Large intestine (tissue), 3 donors: ENCODE measurements at regions not wholly inside any gene's neighbourhood (a gene's known extent, or its start where the extent isn't known, plus 50 kb on each side); places are given as distances from the start of the nearest gene placed in this dataset.

Experiments used
- DNase-seq, 2 donors: peaks; one replicate each; pipeline versions ENCODE4 v3.0.0 to v3.0.0-alpha.2; 2013
- H3K27ac ChIP-seq: one replicate; pipeline ENCODE4 v1.5.1; 2013; ENCODE audit warnings: low read length
- H3K27me3 ChIP-seq: 2 replicates; pipeline ENCODE4 v1.6.1; 2013; ENCODE audit warnings: low read length; ENCODE audit not compliant: control insufficient read depth, insufficient read depth
- H3K36me3 ChIP-seq: 2 replicates; pipeline ENCODE4 v1.6.1; 2013; ENCODE audit warnings: low read length; ENCODE audit not compliant: control insufficient read depth, insufficient read depth
- H3K4me1 ChIP-seq: one replicate; pipeline ENCODE4 v1.6.1; 2013; ENCODE audit warnings: low read length; ENCODE audit not compliant: control insufficient read depth, insufficient read depth
- H3K4me3 ChIP-seq: one replicate; pipeline ENCODE4 v1.5.1; 2013; ENCODE audit warnings: low read length
- H3K9me3 ChIP-seq: one replicate; pipeline ENCODE4 v1.6.1; 2013; ENCODE audit warnings: mild to moderate bottlenecking, low read depth, low read length, moderate library complexity; ENCODE audit not compliant: control insufficient read depth
- WGBS: methylation state at CpG from one replicate; pipeline ENCODE4 v1.1.5; 2013; ENCODE audit warnings: low lambda C conversion rate; ENCODE audit not compliant: insufficient coverage; 5-methylcytosine and 5-hydroxymethylcytosine counted together

DNA sequence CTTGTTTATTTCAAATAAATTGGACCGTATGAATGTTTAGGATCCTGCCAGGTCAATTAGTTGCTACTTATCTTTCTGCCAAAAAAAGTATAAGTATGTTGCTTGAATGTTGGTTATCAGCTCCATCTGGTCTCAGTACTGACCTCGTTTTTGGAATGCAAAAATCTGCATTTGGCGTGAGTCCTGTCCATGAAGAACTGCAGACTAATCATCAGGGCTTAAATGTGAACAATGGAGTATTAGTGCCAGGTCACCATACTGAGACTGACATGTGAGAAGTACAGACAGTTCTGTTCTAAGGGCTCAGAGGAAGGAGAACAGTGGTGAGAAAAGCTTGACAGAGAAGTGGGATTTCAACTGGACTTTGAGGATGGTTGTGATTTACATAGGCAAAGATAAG lies 393.1 kb upstream of the SLC14A2 start:
- H3K9me3 ChIP-seq = no peaks in the 10 kb centered on the region
- no peak overlapping the region for H3K27ac ChIP-seq
- DNase-seq = no peak
- no peaks in the 10 kb centered on the region for H3K27me3 ChIP-seq
- WGBS = no CpG with 5 or more reads among the region's 3 CpGs
- no peaks in the 10 kb centered on the region for H3K36me3 ChIP-seq
- no peak overlapping the region for H3K4me3 ChIP-seq
- no peaks in the 10 kb centered on the region for H3K4me1 ChIP-seq

- WGBS = no CpG with 5 or more reads among the region's 1 CpG
- Histone ChIP-seq H3K4me1 (no peaks in the 10 kb centered on the region), H3K36me3 (no peaks in the 10 kb centered on the region), H3K27me3 (no peaks in the 10 kb centered on the region), H3K9me3 (no peaks in the 10 kb centered on the region), H3K4me3 (no peak overlapping the region), H3K27ac (no peak overlapping the region)
- no peak for DNase-seq
Observed at GRCh38 chr18:45227001-45227742, 388.1 kb upstream of the SLC14A2 start.

- H3K27ac ChIP-seq = no peak overlapping the region
- 88% methylated on average over 2 of the region's 7 CpGs for WGBS
- no peak for DNase-seq
- H3K4me3 ChIP-seq = no peak overlapping the region
- no peaks in the 10 kb centered on the region for H3K27me3 ChIP-seq
- no peaks in the 10 kb centered on the region for H3K9me3 ChIP-seq
- H3K36me3 ChIP-seq = no peaks in the 10 kb centered on the region
- no peaks in the 10 kb centered on the region for H3K4me1 ChIP-seq
Observed at GRCh38 chr18:45228796-45229388, 386.4 kb upstream of the SLC14A2 start.

GRCh38 chr18:45231617-45232016 lies 383.7 kb upstream of the SLC14A2 start:
- Histone ChIP-seq H3K36me3 (no peaks in the 10 kb centered on the region), H3K27me3 (no peaks in the 10 kb centered on the region), H3K4me3 (no peak overlapping the region), H3K27ac (no peak overlapping the region), H3K9me3 (no peaks in the 10 kb centered on the region), H3K4me1 (no peaks in the 10 kb centered on the region)
- no peak for DNase-seq
- no CpG with 5 or more reads among the region's 1 CpG for WGBS

DNA sequence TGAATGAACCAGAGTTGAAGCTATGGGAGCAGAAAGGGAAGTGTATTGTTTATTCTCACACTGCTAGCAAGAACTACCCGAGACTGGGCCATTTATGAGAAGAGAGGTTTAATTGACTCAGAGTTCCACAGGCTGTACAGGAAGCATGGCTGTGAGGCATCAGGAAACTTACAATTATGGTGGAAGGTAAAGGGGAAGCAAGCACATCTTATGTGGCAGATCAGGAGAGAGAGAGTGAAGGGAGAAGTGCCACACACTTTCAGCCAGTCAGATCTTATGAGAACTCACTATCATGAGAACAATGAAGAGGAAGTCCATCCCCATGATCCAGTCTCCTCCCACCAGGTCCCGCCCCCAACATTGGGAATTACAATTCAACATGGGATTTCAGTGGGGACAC lies 383.2 kb upstream of the SLC14A2 start:
- no peaks in the 10 kb centered on the region for H3K36me3 ChIP-seq
- no peak overlapping the region for H3K4me3 ChIP-seq
- no peaks in the 10 kb centered on the region for H3K4me1 ChIP-seq
- no peak for DNase-seq
- H3K27me3 ChIP-seq = no peaks in the 10 kb centered on the region
- 100% methylated on average over 1 of the region's 2 CpGs for WGBS
- H3K9me3 ChIP-seq = no peaks in the 10 kb centered on the region
- H3K27ac ChIP-seq = no peak overlapping the region

- Histone ChIP-seq H3K27ac (no peak overlapping the region), H3K36me3 (no peaks in the 10 kb centered on the region), H3K27me3 (no peaks in the 10 kb centered on the region), H3K9me3 (no peaks in the 10 kb centered on the region), H3K4me3 (no peak overlapping the region), H3K4me1 (no peaks in the 10 kb centered on the region)
- WGBS = no CpG with 5 or more reads among the region's 1 CpG
- no peak for DNase-seq
Observed at GRCh38 chr18:45236676-45237075, 378.6 kb upstream of the SLC14A2 start.

GRCh38 chr18:45237343-45238098 lies 377.8 kb upstream of the SLC14A2 start:
- no peaks in the 10 kb centered on the region for H3K9me3 ChIP-seq
- no peaks in the 10 kb centered on the region for H3K4me1 ChIP-seq
- no peak overlapping the region for H3K27ac ChIP-seq
- DNase-seq = no peak
- WGBS = 90% methylated on average over 2 of the region's 7 CpGs
- no peaks in the 10 kb centered on the region for H3K27me3 ChIP-seq
- no peak overlapping the region for H3K4me3 ChIP-seq
- no peaks in the 10 kb centered on the region for H3K36me3 ChIP-seq

GRCh38 chr18:45241271-45241670 lies 374.0 kb upstream of the SLC14A2 start:
- Histone ChIP-seq H3K27ac (no peak overlapping the region), H3K27me3 (no peaks in the 10 kb centered on the region), H3K9me3 (no peaks in the 10 kb centered on the region), H3K36me3 (no peaks in the 10 kb centered on the region), H3K4me1 (no peaks in the 10 kb centered on the region), H3K4me3 (no peak overlapping the region)
- DNase-seq = no peak
- WGBS = 94% methylated on average over 2 of the region's 3 CpGs

DNA sequence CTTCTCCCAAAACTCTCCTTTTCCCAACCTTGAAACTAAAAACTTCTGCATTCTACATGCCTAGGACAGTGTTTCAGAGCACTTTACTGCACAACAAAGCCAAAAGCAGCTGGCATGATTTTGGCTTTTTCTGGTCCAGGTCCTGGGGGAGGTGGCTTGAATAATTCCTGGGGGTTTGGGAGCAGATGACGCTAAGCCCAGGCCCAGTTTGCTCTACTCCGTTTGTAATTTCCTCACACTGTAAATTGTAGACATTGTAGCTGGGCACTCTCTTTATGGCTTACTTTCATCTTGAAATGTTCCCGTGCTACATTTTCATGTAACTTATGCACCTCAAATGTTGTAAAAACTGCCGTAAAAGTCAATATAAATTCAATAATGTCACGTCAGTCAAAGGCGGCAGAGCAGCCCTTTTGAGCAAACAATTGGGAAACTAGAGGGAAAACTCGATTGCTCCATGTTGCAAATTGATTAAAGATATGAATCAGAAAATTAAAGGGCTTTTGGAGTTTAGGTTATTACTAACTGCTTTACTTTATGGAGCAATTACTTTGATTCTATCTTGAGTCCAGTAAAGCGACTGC lies 373.2 kb upstream of the SLC14A2 start:
- H3K9me3 ChIP-seq = no peaks in the 10 kb centered on the region
- DNase-seq = no peak
- no peaks in the 10 kb centered on the region for H3K4me1 ChIP-seq
- WGBS = 57% methylated on average over 3 of the region's 8 CpGs
- no peak overlapping the region for H3K27ac ChIP-seq
- H3K4me3 ChIP-seq = no peak overlapping the region
- H3K27me3 ChIP-seq = no peaks in the 10 kb centered on the region
- H3K36me3 ChIP-seq = no peaks in the 10 kb centered on the region

GRCh38 chr18:45243340-45244110 lies 371.8 kb upstream of the SLC14A2 start:
- Histone ChIP-seq H3K27ac (no peak overlapping the region), H3K4me1 (no peaks in the 10 kb centered on the region), H3K4me3 (no peak overlapping the region), H3K27me3 (no peaks in the 10 kb centered on the region), H3K36me3 (no peaks in the 10 kb centered on the region), H3K9me3 (no peaks in the 10 kb centered on the region)
- WGBS = no CpG with 5 or more reads among the region's 7 CpGs
- no peak for DNase-seq
